NCI-H1092 (cell line): ENCODE measurements at regions not wholly inside any gene's neighbourhood (a gene's known extent, or its start where the extent isn't known, plus 50 kb on each side); places are given as distances from the start of the nearest gene placed in this dataset.

ENCODE experiments used
- DNase-seq: peaks from one replicate; lab custom pipeline; 2025; lab: John Stamatoyannopoulos, UW

GRCh38 chr10:65500716-65501115, 1425.1 kb upstream of the LRRTM3 start:
- DNase-seq: no peak

GRCh38 chr10:65501259-65501658, 1424.6 kb upstream of the LRRTM3 start:
- no peak for DNase-seq

- no peak for DNase-seq
Observed at GRCh38 chr10:65518379-65518778, 1407.5 kb upstream of the LRRTM3 start.

GRCh38 chr10:65528986-65529385, 1396.8 kb upstream of the LRRTM3 start:
- DNase-seq: no peak

- no peak for DNase-seq
Observed at GRCh38 chr10:65531545-65531944, 1394.3 kb upstream of the LRRTM3 start.

- no peak for DNase-seq
Observed at GRCh38 chr10:65534771-65535170, 1391.1 kb upstream of the LRRTM3 start.

GRCh38 chr10:65544756-65545155, 1381.1 kb upstream of the LRRTM3 start:
- no peak for DNase-seq

- DNase-seq: no peak
Observed at GRCh38 chr10:65548001-65548400, 1377.8 kb upstream of the LRRTM3 start.

- DNase-seq: no peak
Observed at GRCh38 chr10:65550761-65551160, 1375.1 kb upstream of the LRRTM3 start.

- DNase-seq: no peak
Observed at GRCh38 chr10:65555192-65555591, 1370.6 kb upstream of the LRRTM3 start.

GRCh38 chr10:65556006-65556405, 1369.8 kb upstream of the LRRTM3 start:
- DNase-seq: no peak

- no peak for DNase-seq
Observed at GRCh38 chr10:65559369-65559768, 1366.5 kb upstream of the LRRTM3 start.

GRCh38 chr10:65565246-65565645, 1360.6 kb upstream of the LRRTM3 start:
- no peak for DNase-seq

- no peak for DNase-seq
Observed at GRCh38 chr10:65566906-65567305, 1358.9 kb upstream of the LRRTM3 start.

GRCh38 chr10:65570143-65571010, 1355.5 kb upstream of the LRRTM3 start:
- peak; percentile 27 for DNase-seq

GRCh38 chr10:65571011-65571570, 1354.7 kb upstream of the LRRTM3 start:
- DNase-seq: no peak

- no peak for DNase-seq
Observed at GRCh38 chr10:65581426-65582026, 1344.3 kb upstream of the LRRTM3 start.

- no peak for DNase-seq
Observed at GRCh38 chr10:65602182-65602865, 1323.5 kb upstream of the LRRTM3 start.

- DNase-seq: no peak
Observed at GRCh38 chr10:65611592-65611991, 1314.2 kb upstream of the LRRTM3 start.

GRCh38 chr10:65614956-65615565, 1310.8 kb upstream of the LRRTM3 start:
- no peak for DNase-seq

GRCh38 chr10:65618126-65618525, 1307.7 kb upstream of the LRRTM3 start:
- DNase-seq: no peak

GRCh38 chr10:65620404-65621048, 1305.3 kb upstream of the LRRTM3 start:
- no peak for DNase-seq
